ENCODE measurements at regions not wholly inside any gene's neighbourhood (a gene's known extent, or its start where the extent isn't known, plus 50 kb on each side); places are given as distances from the start of the nearest gene placed in this dataset.

DNA sequence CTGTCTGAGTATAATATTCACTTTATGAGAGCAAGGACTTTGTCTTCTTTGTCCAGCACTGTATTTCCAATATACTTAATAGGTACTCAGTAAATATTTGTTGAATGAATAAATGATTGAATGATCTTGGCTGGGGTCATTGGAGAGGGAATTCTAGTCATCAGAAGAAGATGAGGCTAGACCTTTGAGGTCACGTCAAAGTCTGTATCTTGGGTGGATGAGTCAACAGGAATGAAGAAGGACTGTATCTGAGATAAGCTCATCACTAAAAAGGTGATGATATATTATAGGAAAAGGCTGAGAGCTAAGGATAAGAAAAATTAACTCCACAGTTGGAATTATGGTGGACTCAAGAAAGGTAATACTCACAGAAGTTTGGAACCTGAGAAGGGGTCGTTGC, 125.1 kb upstream of the MAGI3 start:
- CTCF ChIA-PET, result interaction anchor here (0.6 kb wide), 1 partner anchor 377 kb away, joined by 3 read pairs; no protein-coding TSS in a partner anchor
- H3K36me3 ChIP-seq (ENCODE audit: insufficient read depth, low read length, poor library complexity, severe bottlenecking), result no peaks in the 10 kb centered on the region
- no peak overlapping the region for H3K27ac ChIP-seq (ENCODE audit: low read depth, low read length, poor library complexity, severe bottlenecking)
- POLR2A ChIA-PET (ENCODE audit: low non-redundant PET), result no interaction called here
- no TSS peak for BruUV-seq (replicated peaks)
- H3K27me3 ChIP-seq (replicated peaks; ENCODE audit: insufficient read depth, low read depth, low read length, poor library complexity), result peaks cover 3% of the 10 kb centered on the region
- no peaks in the 10 kb centered on the region for H3K9me3 ChIP-seq (ENCODE audit: low read depth, low read length, poor library complexity, severe bottlenecking)
- DNase-seq (ENCODE audit: low spot score), result no peak
- TF ChIP-seq EZH2 (IDR thresholded peaks at IDR 0.05; ENCODE audit: borderline replicate concordance, low read depth, low read length, poor library complexity, severe bottlenecking), result no peak
- TF ChIP-seq, protein P1, sequence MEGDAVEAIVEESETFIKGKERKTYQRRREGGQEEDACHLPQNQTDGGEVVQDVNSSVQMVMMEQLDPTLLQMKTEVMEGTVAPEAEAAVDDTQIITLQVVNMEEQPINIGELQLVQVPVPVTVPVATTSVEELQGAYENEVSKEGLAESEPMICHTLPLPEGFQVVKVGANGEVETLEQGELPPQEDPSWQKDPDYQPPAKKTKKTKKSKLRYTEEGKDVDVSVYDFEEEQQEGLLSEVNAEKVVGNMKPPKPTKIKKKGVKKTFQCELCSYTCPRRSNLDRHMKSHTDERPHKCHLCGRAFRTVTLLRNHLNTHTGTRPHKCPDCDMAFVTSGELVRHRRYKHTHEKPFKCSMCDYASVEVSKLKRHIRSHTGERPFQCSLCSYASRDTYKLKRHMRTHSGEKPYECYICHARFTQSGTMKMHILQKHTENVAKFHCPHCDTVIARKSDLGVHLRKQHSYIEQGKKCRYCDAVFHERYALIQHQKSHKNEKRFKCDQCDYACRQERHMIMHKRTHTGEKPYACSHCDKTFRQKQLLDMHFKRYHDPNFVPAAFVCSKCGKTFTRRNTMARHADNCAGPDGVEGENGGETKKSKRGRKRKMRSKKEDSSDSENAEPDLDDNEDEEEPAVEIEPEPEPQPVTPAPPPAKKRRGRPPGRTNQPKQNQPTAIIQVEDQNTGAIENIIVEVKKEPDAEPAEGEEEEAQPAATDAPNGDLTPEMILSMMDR (conservative IDR thresholded peaks at IDR 0.05; ENCODE audit: low read depth, low read length), result no peak
- H3K4me3 ChIP-seq (ENCODE audit: low read depth, low read length, poor library complexity, severe bottlenecking), result no peak overlapping the region
- H3K4me1 ChIP-seq (ENCODE audit: insufficient read depth, low read length, poor library complexity, severe bottlenecking), result no peaks in the 10 kb centered on the region
- intact Hi-C loops (cut with micrococcal nuclease; ENCODE audit: unreplicated experiment), result no loop called here

DNA sequence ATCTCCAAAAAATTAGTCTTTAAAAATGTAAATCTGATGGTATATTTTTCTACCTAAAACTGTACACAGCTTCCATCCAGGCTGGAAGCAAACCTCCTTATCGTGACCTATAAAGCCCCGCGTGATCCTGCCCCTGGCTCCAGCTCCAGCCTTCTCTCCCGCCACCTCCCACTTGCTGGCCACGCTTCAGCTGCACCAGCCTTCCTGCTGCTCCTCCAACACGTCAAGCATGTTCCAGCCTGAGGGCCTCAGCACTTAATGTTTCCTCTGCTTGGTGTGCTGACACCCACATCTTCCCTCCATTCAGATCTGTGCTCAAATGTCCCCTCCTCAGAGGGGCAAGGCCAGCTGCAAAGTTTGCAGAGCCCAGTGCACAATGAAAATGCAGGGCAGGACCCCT, 123.5 kb upstream of the MAGI3 start:
- DNase-seq (ENCODE audit: low spot score), result no peak
- no peak overlapping the region for H3K27ac ChIP-seq (ENCODE audit: low read depth, low read length, poor library complexity, severe bottlenecking)
- TF ChIP-seq, protein P1 (conservative IDR thresholded peaks at IDR 0.05; ENCODE audit: low read depth, low read length), result no peak
- TF ChIP-seq EZH2 (IDR thresholded peaks at IDR 0.05; ENCODE audit: borderline replicate concordance, low read depth, low read length, poor library complexity, severe bottlenecking), result no peak
- ChIA-PET CTCF (no interaction called here), POLR2A (ENCODE audit: low non-redundant PET) (no interaction called here)
- H3K36me3 ChIP-seq (ENCODE audit: insufficient read depth, low read length, poor library complexity, severe bottlenecking), result no peaks in the 10 kb centered on the region
- H3K27me3 ChIP-seq (replicated peaks; ENCODE audit: insufficient read depth, low read depth, low read length, poor library complexity), result peaks cover 3% of the 10 kb centered on the region
- BruUV-seq (replicated peaks), result no TSS peak
- H3K9me3 ChIP-seq (ENCODE audit: low read depth, low read length, poor library complexity, severe bottlenecking), result no peaks in the 10 kb centered on the region
- no peaks in the 10 kb centered on the region for H3K4me1 ChIP-seq (ENCODE audit: insufficient read depth, low read length, poor library complexity, severe bottlenecking)
- H3K4me3 ChIP-seq (ENCODE audit: low read depth, low read length, poor library complexity, severe bottlenecking), result no peak overlapping the region
- intact Hi-C loops (cut with micrococcal nuclease; ENCODE audit: unreplicated experiment), result no loop called here

DNA sequence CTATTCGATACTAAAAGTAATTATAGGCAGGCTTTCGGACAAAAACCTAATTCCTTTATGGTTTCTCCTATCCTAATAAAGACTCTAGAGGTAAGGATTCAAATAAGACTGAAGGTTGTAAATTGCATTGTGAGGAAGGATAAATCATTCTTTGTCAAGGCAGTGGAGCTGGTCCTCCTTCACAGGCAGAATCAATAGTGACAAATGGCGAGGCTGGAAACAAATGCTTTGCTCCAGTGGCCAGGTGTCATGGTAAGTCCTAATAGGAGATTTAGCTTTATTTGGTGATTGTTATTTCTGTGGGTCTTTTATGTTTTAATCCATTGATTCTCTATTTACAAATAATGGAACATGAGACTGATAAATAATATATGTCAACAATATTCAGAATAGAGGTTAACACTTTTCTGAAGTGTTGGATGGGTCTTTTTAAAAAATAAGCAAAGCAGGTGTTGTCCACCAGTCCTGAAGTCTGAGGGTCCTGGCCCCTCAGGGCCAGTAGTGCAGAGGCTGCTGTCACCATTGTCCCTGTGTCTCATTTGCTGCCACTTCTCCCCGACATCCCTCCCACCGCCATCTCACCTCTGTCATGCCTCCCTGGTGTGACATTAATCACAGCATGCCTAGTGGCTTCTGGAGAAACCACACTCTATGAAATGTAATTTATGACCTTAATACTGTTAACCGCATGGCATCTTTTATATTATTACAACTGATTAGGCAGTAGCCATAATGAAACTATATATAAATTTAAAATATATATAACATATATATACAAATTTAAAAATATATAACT, 120.9 kb upstream of the MAGI3 start:
- Histone ChIP-seq H3K27ac (ENCODE audit: low read depth, low read length, poor library complexity, severe bottlenecking) (no peak overlapping the region), H3K9me3 (ENCODE audit: low read depth, low read length, poor library complexity, severe bottlenecking) (no peaks in the 10 kb centered on the region), H3K36me3 (ENCODE audit: insufficient read depth, low read length, poor library complexity, severe bottlenecking) (no peaks in the 10 kb centered on the region), H3K4me3 (ENCODE audit: low read depth, low read length, poor library complexity, severe bottlenecking) (no peak overlapping the region), H3K27me3 (replicated peaks; ENCODE audit: insufficient read depth, low read depth, low read length, poor library complexity) (peaks cover 3% of the 10 kb centered on the region), H3K4me1 (ENCODE audit: insufficient read depth, low read length, poor library complexity, severe bottlenecking) (no peaks in the 10 kb centered on the region)
- TF ChIP-seq EZH2 (IDR thresholded peaks at IDR 0.05; ENCODE audit: borderline replicate concordance, low read depth, low read length, poor library complexity, severe bottlenecking), result no peak
- TF ChIP-seq, protein P1 (conservative IDR thresholded peaks at IDR 0.05; ENCODE audit: low read depth, low read length), result no peak
- no TSS peak for BruUV-seq (replicated peaks)
- ChIA-PET CTCF (no interaction called here), POLR2A (ENCODE audit: low non-redundant PET) (no interaction called here)
- DNase-seq (ENCODE audit: low spot score), result peak; percentile 9
- intact Hi-C loops (cut with micrococcal nuclease; ENCODE audit: unreplicated experiment), result no loop called here
